ENCODE measurements at regions not wholly inside any gene's neighbourhood (a gene's known extent, or its start where the extent isn't known, plus 50 kb on each side); places are given as distances from the start of the nearest gene placed in this dataset.

- no peak for TF ChIP-seq CTCF (conservative IDR thresholded peaks at IDR 0.05; ENCODE audit: low read depth in 2 of 2)
- no peak for TF ChIP-seq CREB1 (CRISPR knock-in tag; IDR thresholded peaks at IDR 0.05; ENCODE audit: low read depth)
- no peak for TF ChIP-seq POLR2AphosphoS5 (IDR thresholded peaks at IDR 0.05; ENCODE audit: low read depth)
- TF ChIP-seq ZNF331 (CRISPR knock-in tag; IDR thresholded peaks at IDR 0.05; ENCODE audit: low read depth) = no peak
- no peak for TF ChIP-seq ZNF114 (CRISPR knock-in tag; IDR thresholded peaks at IDR 0.05)
- TF ChIP-seq, protein P1, sequence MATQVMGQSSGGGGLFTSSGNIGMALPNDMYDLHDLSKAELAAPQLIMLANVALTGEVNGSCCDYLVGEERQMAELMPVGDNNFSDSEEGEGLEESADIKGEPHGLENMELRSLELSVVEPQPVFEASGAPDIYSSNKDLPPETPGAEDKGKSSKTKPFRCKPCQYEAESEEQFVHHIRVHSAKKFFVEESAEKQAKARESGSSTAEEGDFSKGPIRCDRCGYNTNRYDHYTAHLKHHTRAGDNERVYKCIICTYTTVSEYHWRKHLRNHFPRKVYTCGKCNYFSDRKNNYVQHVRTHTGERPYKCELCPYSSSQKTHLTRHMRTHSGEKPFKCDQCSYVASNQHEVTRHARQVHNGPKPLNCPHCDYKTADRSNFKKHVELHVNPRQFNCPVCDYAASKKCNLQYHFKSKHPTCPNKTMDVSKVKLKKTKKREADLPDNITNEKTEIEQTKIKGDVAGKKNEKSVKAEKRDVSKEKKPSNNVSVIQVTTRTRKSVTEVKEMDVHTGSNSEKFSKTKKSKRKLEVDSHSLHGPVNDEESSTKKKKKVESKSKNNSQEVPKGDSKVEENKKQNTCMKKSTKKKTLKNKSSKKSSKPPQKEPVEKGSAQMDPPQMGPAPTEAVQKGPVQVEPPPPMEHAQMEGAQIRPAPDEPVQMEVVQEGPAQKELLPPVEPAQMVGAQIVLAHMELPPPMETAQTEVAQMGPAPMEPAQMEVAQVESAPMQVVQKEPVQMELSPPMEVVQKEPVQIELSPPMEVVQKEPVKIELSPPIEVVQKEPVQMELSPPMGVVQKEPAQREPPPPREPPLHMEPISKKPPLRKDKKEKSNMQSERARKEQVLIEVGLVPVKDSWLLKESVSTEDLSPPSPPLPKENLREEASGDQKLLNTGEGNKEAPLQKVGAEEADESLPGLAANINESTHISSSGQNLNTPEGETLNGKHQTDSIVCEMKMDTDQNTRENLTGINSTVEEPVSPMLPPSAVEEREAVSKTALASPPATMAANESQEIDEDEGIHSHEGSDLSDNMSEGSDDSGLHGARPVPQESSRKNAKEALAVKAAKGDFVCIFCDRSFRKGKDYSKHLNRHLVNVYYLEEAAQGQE (IDR thresholded peaks at IDR 0.05; ENCODE audit: unreplicated experiment) = no peak
Measured at GRCh38 chr20:54305421-54305820, 97.5 kb downstream of the PFDN4 start.

Measured in GM23338 (cell line).